NCI-H748 treated with DMSO at 0.1 percent for 48 hours (cell line): ENCODE measurements at regions not wholly inside any gene's neighbourhood (a gene's known extent, or its start where the extent isn't known, plus 50 kb on each side); places are given as distances from the start of the nearest gene placed in this dataset.

Experiments
- DNase-seq: peaks from one replicate; lab custom pipeline; 2025; lab: John Stamatoyannopoulos, UW

GRCh38 chr4:106676173-106676921 lies 307.8 kb upstream of the GIMD1 start:
- DNase-seq, result no peak

- DNase-seq, result no peak
Measured at GRCh38 chr4:106671716-106672115, 303.1 kb upstream of the GIMD1 start.

- DNase-seq, result no peak
Measured at GRCh38 chr4:106670976-106671375, 302.4 kb upstream of the GIMD1 start.

GRCh38 chr4:106659371-106659770 lies 290.8 kb upstream of the GIMD1 start:
- DNase-seq, result no peak

GRCh38 chr4:106652095-106652494 lies 283.5 kb upstream of the GIMD1 start:
- DNase-seq, result no peak

GRCh38 chr4:106650701-106651100 lies 282.1 kb upstream of the GIMD1 start:
- DNase-seq, result no peak

GRCh38 chr4:106647451-106647850 lies 278.9 kb upstream of the GIMD1 start:
- peak; percentile 26 for DNase-seq

- DNase-seq, result no peak
Measured at GRCh38 chr4:106629268-106629625, 260.7 kb upstream of the GIMD1 start.

GRCh38 chr4:106628586-106629267 lies 260.1 kb upstream of the GIMD1 start:
- DNase-seq, result no peak

- no peak for DNase-seq
Measured at GRCh38 chr4:106627051-106627450, 258.5 kb upstream of the GIMD1 start.

GRCh38 chr4:106624671-106625070 lies 256.1 kb upstream of the GIMD1 start:
- no peak for DNase-seq

GRCh38 chr4:106618956-106619355 lies 250.4 kb upstream of the GIMD1 start:
- DNase-seq, result no peak

GRCh38 chr4:106615961-106616360 lies 247.4 kb upstream of the GIMD1 start:
- no peak for DNase-seq

GRCh38 chr4:106615410-106615945 lies 246.9 kb upstream of the GIMD1 start:
- no peak for DNase-seq

- no peak for DNase-seq
Measured at GRCh38 chr4:106614441-106614840, 245.9 kb upstream of the GIMD1 start.

- no peak for DNase-seq
Measured at GRCh38 chr4:106609917-106610316, 241.3 kb upstream of the GIMD1 start.

- no peak for DNase-seq
Measured at GRCh38 chr4:106607558-106607957, 239.0 kb upstream of the GIMD1 start.

GRCh38 chr4:106604319-106605051 lies 235.9 kb upstream of the GIMD1 start:
- no peak for DNase-seq

GRCh38 chr4:106603471-106603870 lies 234.9 kb upstream of the GIMD1 start:
- DNase-seq, result no peak

- DNase-seq, result no peak
Measured at GRCh38 chr4:106602711-106603110, 234.1 kb upstream of the GIMD1 start.

GRCh38 chr4:106601519-106601918 lies 232.9 kb upstream of the GIMD1 start:
- DNase-seq, result no peak

- DNase-seq, result no peak
Measured at GRCh38 chr4:106595906-106596305, 227.3 kb upstream of the GIMD1 start.
